KOPT-K1 (cell line): ENCODE measurements at regions not wholly inside any gene's neighbourhood (a gene's known extent, or its start where the extent isn't known, plus 50 kb on each side); places are given as distances from the start of the nearest gene placed in this dataset.

Experiments used
- H3K27ac ChIP-seq: fragments of 200-600 bp; sonication (generic); 2 replicates; pipeline ENCODE4 v1.5.1; 2016; ENCODE audit warnings: antibody characterized with exemption, mild to moderate bottlenecking, low read depth, low read length; ENCODE audit not compliant: poor library complexity, severe bottlenecking
- H3K36me3 ChIP-seq: fragments of 200-600 bp; sonication (generic); 2 replicates; pipeline ENCODE4 v1.5.1; 2017; ENCODE audit warnings: antibody characterized with exemption, mild to moderate bottlenecking, low read length, moderate library complexity; ENCODE audit not compliant: insufficient read depth
- H3K9me3 ChIP-seq: fragments of 200-600 bp; sonication (generic); 2 replicates; pipeline ENCODE4 v1.5.1; 2017; ENCODE audit warnings: antibody characterized with exemption, low read length, mild to moderate bottlenecking; ENCODE audit not compliant: insufficient read depth, poor library complexity, severe bottlenecking

- Histone ChIP-seq H3K36me3 (no peaks in the 10 kb centered on the region), H3K27ac (no peak overlapping the region), H3K9me3 (peaks cover 20% of the 10 kb centered on the region)
These were observed 68.0 kb upstream of the HES1 start for GRCh38 chr3:194067949-194068362.

GRCh38 chr3:194069421-194070219, 66.3 kb upstream of the HES1 start:
- Histone ChIP-seq H3K9me3 (peaks cover 20% of the 10 kb centered on the region), H3K36me3 (no peaks in the 10 kb centered on the region), H3K27ac (no peak overlapping the region)

GRCh38 chr3:194070220-194070633, 65.7 kb upstream of the HES1 start:
- peaks cover 20% of the 10 kb centered on the region for H3K9me3 ChIP-seq
- no peaks in the 10 kb centered on the region for H3K36me3 ChIP-seq
- peak overlapping the region; percentile 40 for H3K27ac ChIP-seq

GRCh38 chr3:194070634-194071409, 65.1 kb upstream of the HES1 start:
- no peaks in the 10 kb centered on the region for H3K36me3 ChIP-seq
- H3K27ac ChIP-seq, result peak overlapping the region; percentile 40

GRCh38 chr3:194072097-194072428, 63.9 kb upstream of the HES1 start:
- H3K27ac ChIP-seq, result no peak overlapping the region
- peaks cover 15% of the 10 kb centered on the region for H3K9me3 ChIP-seq
- H3K36me3 ChIP-seq, result no peaks in the 10 kb centered on the region

More at GRCh38 chr3:194070634-194071409, 65.1 kb upstream of the HES1 start:
- H3K9me3 ChIP-seq, result peaks cover 20% of the 10 kb centered on the region

GRCh38 chr3:194072691-194073279, 63.2 kb upstream of the HES1 start:
- Histone ChIP-seq H3K9me3 (peaks cover 9% of the 10 kb centered on the region), H3K27ac (no peak overlapping the region)

GRCh38 chr3:194073926-194074325, 62.0 kb upstream of the HES1 start:
- peaks cover 8% of the 10 kb centered on the region for H3K9me3 ChIP-seq
- no peak overlapping the region for H3K27ac ChIP-seq
- H3K36me3 ChIP-seq, result no peaks in the 10 kb centered on the region

More at GRCh38 chr3:194072691-194073279, 63.2 kb upstream of the HES1 start:
- no peaks in the 10 kb centered on the region for H3K36me3 ChIP-seq

- Histone ChIP-seq H3K27ac (no peak overlapping the region), H3K36me3 (no peaks in the 10 kb centered on the region), H3K9me3 (no peaks in the 10 kb centered on the region)
These were observed 60.8 kb upstream of the HES1 start for GRCh38 chr3:194075088-194075615.

- Histone ChIP-seq H3K27ac (no peak overlapping the region), H3K9me3 (no peaks in the 10 kb centered on the region), H3K36me3 (no peaks in the 10 kb centered on the region)
These were observed 60.0 kb upstream of the HES1 start for GRCh38 chr3:194075802-194076460.

GRCh38 chr3:194076475-194076874, 59.5 kb upstream of the HES1 start:
- Histone ChIP-seq H3K27ac (no peak overlapping the region), H3K36me3 (no peaks in the 10 kb centered on the region), H3K9me3 (no peaks in the 10 kb centered on the region)

- no peak overlapping the region for H3K27ac ChIP-seq
- H3K36me3 ChIP-seq, result no peaks in the 10 kb centered on the region
- no peaks in the 10 kb centered on the region for H3K9me3 ChIP-seq
These were observed 58.3 kb upstream of the HES1 start for GRCh38 chr3:194077602-194078001.

- Histone ChIP-seq H3K27ac (no peak overlapping the region), H3K36me3 (no peaks in the 10 kb centered on the region), H3K9me3 (no peaks in the 10 kb centered on the region)
These were observed 57.7 kb upstream of the HES1 start for GRCh38 chr3:194078045-194078821.

GRCh38 chr3:194079702-194080172, 56.2 kb upstream of the HES1 start:
- Histone ChIP-seq H3K36me3 (no peaks in the 10 kb centered on the region), H3K27ac (no peak overlapping the region), H3K9me3 (no peaks in the 10 kb centered on the region)

- no peaks in the 10 kb centered on the region for H3K36me3 ChIP-seq
- no peak overlapping the region for H3K27ac ChIP-seq
- no peaks in the 10 kb centered on the region for H3K9me3 ChIP-seq
These were observed 55.5 kb upstream of the HES1 start for GRCh38 chr3:194080436-194080835.
